Daoy (cell line): ENCODE measurements at regions not wholly inside any gene's neighbourhood (a gene's known extent, or its start where the extent isn't known, plus 50 kb on each side); places are given as distances from the start of the nearest gene placed in this dataset.
A peak's percentile ranks its signal among the peaks of the same experiment; 100 is the strongest.

Source experiments
- DNase-seq: peaks from one replicate; pipeline ENCODE4 v3.0.0-alpha.2; 2015; ENCODE audit warnings: low read depth

GRCh38 chr18:25813110-25813509 is 277.3 kb downstream of the SS18 start:
- no peak for DNase-seq

DNA sequence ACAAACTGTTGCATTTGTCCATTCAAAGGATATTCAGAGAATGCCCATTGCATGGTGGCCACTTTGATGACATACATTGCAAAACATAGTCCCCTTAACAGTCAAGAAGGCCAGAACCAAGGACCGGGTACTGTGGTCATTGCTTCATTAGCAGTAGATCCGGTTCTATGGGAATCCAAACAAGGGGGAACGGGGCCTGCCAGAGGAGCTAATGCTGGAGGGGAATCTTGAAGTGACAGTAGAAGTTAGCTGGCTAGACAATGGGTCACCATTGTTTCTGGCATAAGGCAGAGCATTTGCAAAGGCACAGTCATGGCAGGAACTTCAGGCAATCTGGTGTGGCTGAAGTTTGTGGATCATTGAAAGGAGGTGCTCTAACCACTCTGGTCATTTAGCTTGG is 279.7 kb downstream of the SS18 start:
- no peak for DNase-seq

GRCh38 chr18:25805939-25806338 is 284.5 kb downstream of the SS18 start:
- DNase-seq: no peak

DNA sequence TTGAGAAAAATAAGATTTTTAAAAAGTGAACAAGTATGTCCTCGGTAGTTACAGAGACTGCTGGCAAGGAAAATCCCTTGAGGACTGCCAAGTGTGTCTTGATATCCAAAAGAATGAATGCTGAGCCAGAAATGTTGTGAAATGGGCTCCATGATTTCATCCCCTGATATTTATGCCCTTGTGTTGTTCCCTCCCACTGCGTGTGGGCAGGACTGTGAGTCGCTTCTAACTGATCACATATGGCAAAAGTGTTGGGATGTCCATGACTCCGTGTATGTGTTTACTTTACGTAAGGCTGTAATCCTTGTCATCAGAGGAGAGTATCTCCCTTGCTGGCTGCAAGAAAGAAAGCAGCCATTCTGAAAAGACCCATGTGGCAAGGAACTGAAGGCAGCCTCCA is 285.1 kb downstream of the SS18 start:
- DNase-seq: no peak

- DNase-seq: no peak
Measured at GRCh38 chr18:25799231-25799630, 291.2 kb downstream of the SS18 start.

- no peak for DNase-seq
Measured at GRCh38 chr18:25798046-25798445, 292.4 kb downstream of the SS18 start.

DNA sequence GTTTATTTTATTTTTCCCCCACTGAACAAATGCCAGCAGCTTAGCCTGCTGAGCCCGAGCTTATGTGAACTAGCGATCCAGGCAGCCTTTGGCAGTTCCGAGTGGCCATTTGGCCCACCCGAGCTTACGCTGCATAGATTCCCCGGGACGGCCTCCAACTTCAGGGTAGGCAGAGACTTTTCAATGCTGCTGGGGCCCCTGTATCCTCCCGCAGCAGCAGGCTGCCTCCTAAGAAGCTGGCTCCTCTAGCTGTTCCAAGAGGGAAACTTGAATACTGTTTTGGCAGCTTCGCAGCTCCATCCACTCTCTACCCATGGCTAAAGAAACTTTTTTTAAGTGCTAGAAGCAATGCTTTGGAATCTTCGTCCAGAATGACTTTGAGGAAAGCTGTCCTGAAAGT is 295.2 kb downstream of the SS18 start:
- no peak for DNase-seq

DNA sequence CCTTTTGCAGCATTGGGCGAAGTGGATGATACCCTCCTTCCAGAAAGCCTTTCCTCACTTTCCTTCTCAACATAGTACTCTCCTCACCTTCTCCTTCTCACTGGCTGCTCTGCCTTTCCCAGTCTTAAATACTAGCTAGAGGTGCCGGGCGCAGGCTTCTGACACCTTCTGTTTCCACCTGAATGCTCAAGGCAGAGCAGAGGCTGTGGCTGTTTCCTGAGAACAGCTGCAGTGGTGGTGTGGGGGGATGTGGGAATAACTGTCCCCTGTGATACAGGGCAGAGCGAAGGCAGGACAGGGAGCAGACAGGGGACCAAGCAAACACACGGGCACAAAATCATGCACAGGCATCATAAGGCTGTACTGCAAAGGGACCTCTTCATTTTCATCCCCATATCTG is 303.1 kb downstream of the SS18 start:
- DNase-seq: no peak

DNA sequence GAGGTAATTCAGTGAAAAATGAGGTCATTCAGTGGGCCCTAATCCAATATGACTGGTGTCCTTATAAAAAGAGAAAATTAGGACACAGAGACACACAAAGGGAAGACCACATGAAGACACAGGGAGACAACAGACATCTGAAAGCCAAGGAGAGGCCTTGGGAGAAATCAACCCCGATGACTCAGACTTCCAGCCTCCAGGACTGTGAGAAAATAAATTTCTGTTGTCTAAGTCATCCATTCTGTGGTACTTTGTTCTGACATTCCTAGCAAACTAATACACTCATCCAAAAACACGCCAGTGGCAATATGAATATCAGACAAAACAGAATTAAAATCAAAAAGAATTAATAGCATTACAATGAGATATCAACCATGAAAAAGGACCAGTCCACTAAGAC is 303.7 kb downstream of the SS18 start:
- peak; percentile 79 for DNase-seq

- DNase-seq: no peak
Measured at GRCh38 chr18:25780105-25780504, 310.3 kb downstream of the SS18 start.

- DNase-seq: no peak
Measured at GRCh38 chr18:25771796-25772195, 318.6 kb downstream of the SS18 start.

DNA sequence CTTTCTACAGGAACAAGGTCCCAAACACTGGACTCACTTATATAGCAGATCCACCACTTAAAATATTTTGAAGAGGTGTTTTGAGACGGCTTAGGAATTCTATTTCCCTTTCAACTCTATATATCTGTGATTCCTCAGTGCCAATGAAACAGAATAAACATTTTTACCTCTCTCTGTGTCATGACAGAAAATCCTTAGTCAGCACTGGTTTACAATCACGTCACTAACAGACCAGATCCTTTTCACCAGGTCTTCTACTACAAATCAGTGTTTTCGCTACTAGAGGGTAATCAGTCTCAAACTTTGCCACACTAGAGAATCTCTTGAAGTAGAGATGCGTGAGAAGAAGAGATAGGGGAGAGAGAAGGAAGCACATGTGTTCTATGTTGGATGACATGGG is 325.6 kb downstream of the SS18 start:
- DNase-seq: no peak

DNA sequence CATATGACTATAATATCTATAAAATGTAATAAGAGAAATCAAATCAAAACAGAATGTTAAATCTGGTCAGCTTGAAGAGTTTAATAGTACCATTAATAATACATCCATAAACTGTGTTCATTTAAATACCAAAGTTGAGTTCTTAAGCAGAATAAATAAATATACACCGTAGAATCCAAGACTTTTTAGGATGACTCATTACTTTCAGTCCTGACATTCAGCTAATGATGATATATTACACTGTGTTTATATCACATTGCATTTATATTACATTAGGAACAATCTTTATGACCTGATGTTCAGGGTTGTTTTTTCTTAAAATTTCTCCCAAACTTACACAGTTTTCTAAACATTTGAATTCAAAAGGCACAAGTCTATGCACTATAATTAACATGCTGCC is 331.3 kb downstream of the SS18 start:
- no peak for DNase-seq

DNA sequence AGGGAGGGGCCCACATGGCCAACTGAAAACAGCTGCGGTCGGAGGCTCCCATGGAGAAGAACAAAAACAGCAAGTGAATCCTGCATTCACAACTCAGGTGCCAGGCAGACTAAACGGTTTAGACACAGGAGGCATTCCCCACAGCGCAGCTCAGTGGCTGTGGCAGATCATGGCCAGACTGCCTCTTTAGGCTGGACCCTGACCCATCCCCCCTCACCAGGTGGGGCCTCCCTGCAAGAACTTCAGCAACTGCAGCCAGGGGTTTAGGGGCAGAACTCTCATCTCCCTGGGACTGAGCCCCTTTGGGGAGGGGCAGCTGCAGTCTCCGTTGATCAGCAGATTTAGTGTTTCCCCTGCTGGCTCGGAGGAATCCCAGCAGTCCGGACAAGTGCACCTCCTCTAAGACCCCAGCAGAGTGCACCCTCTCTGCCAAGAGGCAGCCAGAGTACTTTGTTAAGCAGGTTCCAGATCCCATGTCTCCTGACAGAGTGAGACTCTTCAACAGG is 346.7 kb downstream of the SS18 start:
- DNase-seq: no peak

GRCh38 chr18:25739376-25739775 is 351.0 kb downstream of the SS18 start:
- no peak for DNase-seq

GRCh38 chr18:25737710-25738311 is 352.6 kb downstream of the SS18 start:
- DNase-seq: peak; percentile 82

GRCh38 chr18:25736516-25736915 is 353.9 kb downstream of the SS18 start:
- DNase-seq: no peak

DNA sequence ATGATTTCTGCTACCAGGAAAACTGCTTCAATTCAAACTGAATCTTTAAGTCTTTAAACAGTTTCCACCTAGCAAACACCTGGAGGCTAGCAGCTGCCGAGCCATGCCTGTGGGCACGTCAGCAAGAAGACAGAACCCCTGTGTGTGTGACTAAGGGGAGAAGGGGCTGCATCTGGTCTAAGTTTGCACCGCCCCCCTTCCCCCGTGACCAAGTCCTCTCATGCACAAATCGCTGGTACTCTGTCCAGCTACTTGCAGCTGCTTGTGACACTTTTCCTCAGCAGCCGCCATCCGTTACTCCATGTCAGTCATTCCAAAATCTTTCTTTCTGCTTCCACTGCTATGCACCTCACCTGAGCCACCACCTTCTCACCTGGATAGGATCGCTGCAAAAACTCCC is 355.0 kb downstream of the SS18 start:
- no peak for DNase-seq

GRCh38 chr18:25734336-25734735 is 356.1 kb downstream of the SS18 start:
- DNase-seq: no peak

DNA sequence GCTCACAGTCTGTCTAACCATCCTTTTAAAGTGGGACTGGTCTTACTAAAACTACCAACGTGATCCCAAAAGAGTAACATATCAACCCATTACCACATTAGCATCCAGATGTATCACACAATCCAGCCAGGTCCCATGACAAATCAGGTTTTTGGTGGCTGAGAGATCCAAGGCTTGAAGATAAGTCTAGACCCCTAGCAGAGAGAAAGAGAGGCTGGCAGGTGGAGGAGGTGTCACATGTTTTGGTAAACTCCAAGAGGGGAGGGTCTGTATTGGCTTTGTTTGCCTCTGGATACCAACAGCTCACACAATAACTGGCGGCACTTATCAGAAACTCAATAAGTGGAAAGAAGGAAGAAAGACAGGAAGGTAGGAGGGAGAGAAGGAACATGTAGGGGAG is 357.6 kb downstream of the SS18 start:
- DNase-seq: no peak

- no peak for DNase-seq
Measured at GRCh38 chr18:25729072-25729471, 361.3 kb downstream of the SS18 start.

GRCh38 chr18:25727281-25727985 is 363.0 kb downstream of the SS18 start:
- DNase-seq: peak; percentile 32

- peak; percentile 50 for DNase-seq
Measured at GRCh38 chr18:25726298-25726697, 364.1 kb downstream of the SS18 start.

DNA sequence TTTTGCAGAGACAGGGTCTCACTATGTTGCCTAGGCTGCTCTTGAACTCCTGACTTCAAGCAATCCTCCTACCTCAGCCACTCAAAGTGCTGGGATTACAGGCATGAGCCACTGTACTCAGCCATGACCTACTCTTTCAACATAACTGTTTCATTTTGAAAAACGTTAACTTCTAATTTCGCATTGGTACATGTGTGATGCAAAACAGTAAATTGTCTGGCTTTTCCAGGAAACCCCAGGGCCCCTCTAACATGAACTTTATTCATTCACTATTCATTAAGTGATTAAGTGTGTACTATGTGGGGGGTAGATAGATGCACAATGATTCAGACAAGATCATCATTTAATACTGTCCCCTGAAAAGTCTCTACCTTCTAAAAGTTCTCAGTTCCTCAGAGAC is 364.9 kb downstream of the SS18 start:
- no peak for DNase-seq
